IPS-NIHi11 (cell line): ENCODE measurements at regions not wholly inside any gene's neighbourhood (a gene's known extent, or its start where the extent isn't known, plus 50 kb on each side); places are given as distances from the start of the nearest gene placed in this dataset.
"Not testable (repeated sequence)": the region's sequence is repeated elsewhere in the genome, so short reads cannot be mapped to it uniquely, and the experiment has no call there.

ENCODE experiments used
- DNase-seq: peaks from one replicate; pipeline ENCODE4 v3.0.0; 2012; ENCODE audit warnings: mixed read lengths, low spot score

- DNase-seq, result no peak
Measured at GRCh38 chr12:111248236-111249017, 120.5 kb downstream of the PHETA1 start.

GRCh38 chr12:111247083-111247783, 121.7 kb downstream of the PHETA1 start:
- no peak for DNase-seq

- DNase-seq, result no peak
Measured at GRCh38 chr12:111246477-111247011, 122.4 kb downstream of the PHETA1 start.

- DNase-seq, result no peak
Measured at GRCh38 chr12:111245701-111246476, 123.0 kb downstream of the PHETA1 start.

- no peak for DNase-seq
Measured at GRCh38 chr12:111244673-111245072, 124.2 kb downstream of the PHETA1 start.

GRCh38 chr12:111242817-111243216, 126.1 kb downstream of the PHETA1 start:
- not testable (repeated sequence) for DNase-seq

- DNase-seq, result no peak
Measured at GRCh38 chr12:111242184-111242583, 126.7 kb downstream of the PHETA1 start.

GRCh38 chr12:111240374-111240773, 128.5 kb downstream of the PHETA1 start:
- no peak for DNase-seq

- no peak for DNase-seq
Measured at GRCh38 chr12:111239235-111239634, 129.7 kb downstream of the PHETA1 start.

GRCh38 chr12:111238075-111238734, 130.7 kb downstream of the PHETA1 start:
- DNase-seq, result no peak

GRCh38 chr12:111234491-111234890, 134.4 kb downstream of the PHETA1 start:
- not testable (repeated sequence) for DNase-seq

GRCh38 chr12:111233786-111234185, 135.1 kb downstream of the PHETA1 start:
- DNase-seq, result no peak

- DNase-seq, result no peak
Measured at GRCh38 chr12:111230649-111231048, 138.2 kb downstream of the PHETA1 start.

GRCh38 chr12:111228916-111229666, 139.8 kb downstream of the PHETA1 start:
- no peak for DNase-seq

GRCh38 chr12:111227476-111228420, 141.1 kb downstream of the PHETA1 start:
- DNase-seq, result no peak

GRCh38 chr12:111226680-111227079, 142.2 kb downstream of the PHETA1 start:
- no peak for DNase-seq

- DNase-seq, result no peak
Measured at GRCh38 chr12:111225307-111225706, 143.6 kb downstream of the PHETA1 start.

- DNase-seq, result no peak
Measured at GRCh38 chr12:111224186-111225066, 144.5 kb downstream of the PHETA1 start.

GRCh38 chr12:111222523-111222922, 146.4 kb downstream of the PHETA1 start:
- DNase-seq, result no peak
